IMR-90 (cell line): ENCODE measurements at regions not wholly inside any gene's neighbourhood (a gene's known extent, or its start where the extent isn't known, plus 50 kb on each side); places are given as distances from the start of the nearest gene placed in this dataset.

Experiments used
- CEBPB ChIP-seq: IDR thresholded peaks from 2 replicates; pipeline ENCODE4 v1.6.1; 2012; ENCODE audit warnings: low read depth, low read length, improper control_type of control experiment
- ELK1 ChIP-seq: fragments of 150-350 bp; IDR thresholded peaks from 2 replicates; pipeline ENCODE4 v1.6.1; 2016; ENCODE audit warnings: low read depth, mild to moderate bottlenecking, low read length, moderate library complexity, borderline replicate concordance
- FOS ChIP-seq: fragments of 150-350 bp; IDR thresholded peaks from 2 replicates; pipeline ENCODE4 v1.6.1; 2016; ENCODE audit warnings: low read depth, low read length
- MAFK ChIP-seq: IDR thresholded peaks from 2 replicates; pipeline ENCODE4 v1.6.1; 2012; ENCODE audit warnings: low read depth, low read length, improper control_type of control experiment
- MAZ ChIP-seq: IDR thresholded peaks from 2 replicates; pipeline ENCODE4 v1.6.1; 2012; ENCODE audit warnings: low read depth, mild to moderate bottlenecking, low read length, improper control_type of control experiment, moderate library complexity, borderline replicate concordance
- MXI1 ChIP-seq: IDR thresholded peaks from 2 replicates; pipeline ENCODE4 v1.6.1; 2012; ENCODE audit warnings: low read depth, mild to moderate bottlenecking, low read length, moderate library complexity, borderline replicate concordance
- NFE2L2 ChIP-seq: fragments of 150-350 bp; IDR thresholded peaks from 2 replicates; pipeline ENCODE4 v1.6.1; 2016; ENCODE audit warnings: low read depth, mild to moderate bottlenecking, low read length
- POLR2A ChIP-seq: IDR thresholded peaks from 2 replicates; pipeline ENCODE4 v1.6.1; 2012; ENCODE audit warnings: mild to moderate bottlenecking, low read depth, low read length
- RAD21 ChIP-seq: IDR thresholded peaks from 2 replicates; pipeline ENCODE4 v1.6.1; 2012; ENCODE audit warnings: low read length, improper control_type of control experiment
- RFX5 ChIP-seq: IDR thresholded peaks from 2 replicates; pipeline ENCODE4 v1.8.0; 2012; ENCODE audit warnings: low read depth, mild to moderate bottlenecking, low read length, moderate library complexity
- SMC3 ChIP-seq: fragments of 150-350 bp; IDR thresholded peaks from 2 replicates; pipeline ENCODE4 v1.6.1; 2016; ENCODE audit warnings: low read depth, mild to moderate bottlenecking, antibody characterized with exemption, low read length, moderate library complexity
- USF2 ChIP-seq: fragments of 150-350 bp; IDR thresholded peaks from 2 replicates; pipeline ENCODE4 v1.6.1; 2017; ENCODE audit warnings: mild to moderate bottlenecking, antibody characterized with exemption, low read length, low read depth
- TF ChIP-seq, protein P1 (sequence below): conservative IDR thresholded peaks from 2 replicates; pipeline ENCODE4 v1.5.1; 2012; ENCODE audit warnings: mild to moderate bottlenecking, low read depth, low read length, improper control_type of control experiment

- no peak for TF ChIP-seq SMC3
- no peak for TF ChIP-seq ELK1
- no peak for TF ChIP-seq CEBPB
- TF ChIP-seq, protein P1, sequence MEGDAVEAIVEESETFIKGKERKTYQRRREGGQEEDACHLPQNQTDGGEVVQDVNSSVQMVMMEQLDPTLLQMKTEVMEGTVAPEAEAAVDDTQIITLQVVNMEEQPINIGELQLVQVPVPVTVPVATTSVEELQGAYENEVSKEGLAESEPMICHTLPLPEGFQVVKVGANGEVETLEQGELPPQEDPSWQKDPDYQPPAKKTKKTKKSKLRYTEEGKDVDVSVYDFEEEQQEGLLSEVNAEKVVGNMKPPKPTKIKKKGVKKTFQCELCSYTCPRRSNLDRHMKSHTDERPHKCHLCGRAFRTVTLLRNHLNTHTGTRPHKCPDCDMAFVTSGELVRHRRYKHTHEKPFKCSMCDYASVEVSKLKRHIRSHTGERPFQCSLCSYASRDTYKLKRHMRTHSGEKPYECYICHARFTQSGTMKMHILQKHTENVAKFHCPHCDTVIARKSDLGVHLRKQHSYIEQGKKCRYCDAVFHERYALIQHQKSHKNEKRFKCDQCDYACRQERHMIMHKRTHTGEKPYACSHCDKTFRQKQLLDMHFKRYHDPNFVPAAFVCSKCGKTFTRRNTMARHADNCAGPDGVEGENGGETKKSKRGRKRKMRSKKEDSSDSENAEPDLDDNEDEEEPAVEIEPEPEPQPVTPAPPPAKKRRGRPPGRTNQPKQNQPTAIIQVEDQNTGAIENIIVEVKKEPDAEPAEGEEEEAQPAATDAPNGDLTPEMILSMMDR: no peak
- TF ChIP-seq USF2: no peak
- TF ChIP-seq NFE2L2: peak; percentile 30; the same call in 1 of the 2 replicates
- no peak for TF ChIP-seq RFX5
- no peak for TF ChIP-seq POLR2A
- no peak for TF ChIP-seq MXI1
- TF ChIP-seq FOS: no peak
- no peak for TF ChIP-seq RAD21
- TF ChIP-seq MAZ: no peak
- TF ChIP-seq MAFK: no peak
Measured at GRCh38 chr17:63222655-63223054, 223.5 kb downstream of the CYB561 start.
